ENCODE measurements at regions not wholly inside any gene's neighbourhood (a gene's known extent, or its start where the extent isn't known, plus 50 kb on each side); places are given as distances from the start of the nearest gene placed in this dataset.

DNA sequence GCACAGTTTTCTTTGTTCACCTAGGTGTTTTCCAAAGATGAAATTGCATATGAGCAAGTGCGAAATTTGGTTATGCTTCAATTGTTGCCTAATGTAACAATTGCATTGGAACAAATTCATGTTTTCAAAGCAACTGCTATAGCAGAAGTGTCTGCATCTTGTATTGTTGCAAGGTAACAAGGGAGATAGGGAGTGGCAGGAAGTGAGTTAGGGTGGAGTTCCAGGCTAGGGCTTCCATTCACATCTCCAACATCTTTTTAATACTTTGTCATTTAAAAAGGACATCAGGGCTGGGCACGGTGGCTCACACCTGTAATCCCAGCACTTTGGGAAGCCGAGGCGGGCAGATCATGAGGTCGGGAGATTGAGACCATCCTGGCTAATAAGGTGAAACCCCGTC lies 312.3 kb upstream of the E2F7 start:
- Histone ChIP-seq H3K79me2 (ENCODE audit: low read depth) (no peaks in the 10 kb centered on the region), H3K4me2 (no peak overlapping the region), H3K36me3 (ENCODE audit: low read depth) (no peaks in the 10 kb centered on the region), H3F3A (ENCODE audit: insufficient read depth, low read depth) (no peaks in the 10 kb centered on the region), H3K4me3 (no peak overlapping the region), H3K4me1 (replicated peaks; ENCODE audit: insufficient read depth) (no peaks in the 10 kb centered on the region), H3K27me3 (ENCODE audit: insufficient read depth, low read depth) (no peaks in the 10 kb centered on the region), H3K27ac (no peak overlapping the region), H3K9me3 (ENCODE audit: insufficient read depth, low read depth) (no peaks in the 10 kb centered on the region), H4K20me1 (ENCODE audit: insufficient read depth) (no peaks in the 10 kb centered on the region), H3K9me2 (ENCODE audit: insufficient read depth) (no peaks in the 10 kb centered on the region), H2AFZ (no peak overlapping the region)
- DNase-seq = no peak
- no TSS peak for BruUV-seq (replicated peaks)
- CTCF ChIA-PET = no interaction called here
- TF ChIP-seq CTCF (conservative IDR thresholded peaks at IDR 0.05) = no peak
- TF ChIP-seq EZH2 (IDR thresholded peaks at IDR 0.05; ENCODE audit: low read depth) = no peak
- POLR2A ChIA-PET (ENCODE audit: unreplicated experiment) = no interaction called here
- intact Hi-C loops (cut with micrococcal nuclease; ENCODE audit: unreplicated experiment) = no loop called here

DNA sequence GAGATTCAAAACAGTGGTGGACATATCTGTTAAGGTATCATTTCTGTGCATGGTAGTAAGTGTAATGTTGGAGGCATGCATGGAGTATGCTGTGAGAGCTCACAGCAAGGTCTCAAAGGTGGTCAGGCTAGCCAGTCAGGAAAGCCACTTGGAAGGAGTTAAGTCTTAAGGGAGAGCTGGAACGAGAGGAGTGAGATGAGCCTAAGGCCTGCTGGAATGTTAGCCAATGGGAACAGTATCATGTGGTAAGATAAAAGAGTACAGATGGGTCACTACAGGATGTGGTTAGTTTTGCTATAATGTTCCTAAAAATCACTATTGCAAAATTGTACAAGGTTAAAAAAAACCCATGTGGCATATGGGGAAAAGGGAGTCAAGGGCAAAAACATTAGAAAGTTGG lies 311.7 kb upstream of the E2F7 start:
- intact Hi-C loops (cut with micrococcal nuclease; ENCODE audit: unreplicated experiment) = no loop called here

DNA sequence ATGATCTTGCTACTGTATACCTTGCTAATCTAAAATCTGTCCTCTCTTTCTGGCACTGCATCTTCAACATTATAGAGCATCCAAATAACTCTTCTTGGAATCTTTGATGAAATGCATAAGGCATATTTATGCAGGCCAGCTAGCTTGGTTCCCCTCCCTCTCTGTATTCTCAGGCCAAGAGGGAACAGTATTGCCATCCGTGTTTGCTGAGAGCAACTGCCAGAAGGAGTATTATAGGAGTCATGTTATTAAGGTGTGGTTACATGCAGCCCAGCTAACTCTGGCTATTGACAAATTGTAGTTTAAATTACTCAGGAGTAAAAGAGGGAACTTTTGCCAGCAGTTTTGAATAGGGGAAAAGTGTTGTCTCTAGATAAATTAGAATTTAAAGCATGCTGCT lies 309.3 kb upstream of the E2F7 start:
- Histone ChIP-seq H3K4me3 (no peak overlapping the region), H3K9me2 (ENCODE audit: insufficient read depth) (no peaks in the 10 kb centered on the region), H3K27ac (no peak overlapping the region), H2AFZ (no peak overlapping the region), H3K4me2 (no peak overlapping the region), H3K27me3 (ENCODE audit: insufficient read depth, low read depth) (no peaks in the 10 kb centered on the region), H3K4me1 (replicated peaks; ENCODE audit: insufficient read depth) (no peaks in the 10 kb centered on the region), H3K9me3 (ENCODE audit: insufficient read depth, low read depth) (no peaks in the 10 kb centered on the region), H3F3A (ENCODE audit: insufficient read depth, low read depth) (no peaks in the 10 kb centered on the region), H3K79me2 (ENCODE audit: low read depth) (no peaks in the 10 kb centered on the region), H3K36me3 (ENCODE audit: low read depth) (no peaks in the 10 kb centered on the region), H4K20me1 (ENCODE audit: insufficient read depth) (no peaks in the 10 kb centered on the region)
- TF ChIP-seq CTCF (conservative IDR thresholded peaks at IDR 0.05) = no peak
- TF ChIP-seq EZH2 (IDR thresholded peaks at IDR 0.05; ENCODE audit: low read depth) = no peak
- intact Hi-C loops (cut with micrococcal nuclease; ENCODE audit: unreplicated experiment) = no loop called here
- no peak for DNase-seq
- POLR2A ChIA-PET (ENCODE audit: unreplicated experiment) = no interaction called here
- no TSS peak for BruUV-seq (replicated peaks)
- CTCF ChIA-PET = no interaction called here

More for the DNA sequence above, 311.7 kb upstream of the E2F7 start:
- POLR2A ChIA-PET (ENCODE audit: unreplicated experiment) = no interaction called here
- H2AFZ ChIP-seq = no peak overlapping the region
- H3K9me3 ChIP-seq (ENCODE audit: insufficient read depth, low read depth) = no peaks in the 10 kb centered on the region
- TF ChIP-seq EZH2 (IDR thresholded peaks at IDR 0.05; ENCODE audit: low read depth) (no peak), CTCF (conservative IDR thresholded peaks at IDR 0.05) (no peak)
- DNase-seq = no peak
- H3K36me3 ChIP-seq (ENCODE audit: low read depth) = no peaks in the 10 kb centered on the region
- CTCF ChIA-PET = no interaction called here
- no peaks in the 10 kb centered on the region for H3K27me3 ChIP-seq (ENCODE audit: insufficient read depth, low read depth)
- H3K79me2 ChIP-seq (ENCODE audit: low read depth) = no peaks in the 10 kb centered on the region
- H3K27ac ChIP-seq = no peak overlapping the region
- no peaks in the 10 kb centered on the region for H3F3A ChIP-seq (ENCODE audit: insufficient read depth, low read depth)
- H4K20me1 ChIP-seq (ENCODE audit: insufficient read depth) = no peaks in the 10 kb centered on the region
- BruUV-seq (replicated peaks) = no TSS peak
- H3K4me3 ChIP-seq = no peak overlapping the region
- H3K4me1 ChIP-seq (replicated peaks; ENCODE audit: insufficient read depth) = no peaks in the 10 kb centered on the region
- H3K4me2 ChIP-seq = no peak overlapping the region
- no peaks in the 10 kb centered on the region for H3K9me2 ChIP-seq (ENCODE audit: insufficient read depth)
